Kidney (tissue), 13 donors: ENCODE measurements at regions not wholly inside any gene's neighbourhood (a gene's known extent, or its start where the extent isn't known, plus 50 kb on each side); places are given as distances from the start of the nearest gene placed in this dataset.

Source experiments
- DNase-seq, 5 donors: peaks; one replicate each; pipeline ENCODE4 v3.0.0-alpha.2; 2013 to 2020
- FAIRE-seq: peaks from 2 replicates; lab custom pipeline; 2012; peaks lifted over from hg19 to GRCh38; lab: Jason Lieb, UNC
- H3K27ac ChIP-seq, 2 donors: one replicate each; pipeline ENCODE4 v1.7.0; 2013; ENCODE audit warnings: low read depth in 2 of 2, low read length in 2 of 2, inconsistent platforms in 1 of 2
- H3K27me3 ChIP-seq: one replicate; pipeline ENCODE4 v1.7.1; 2013; ENCODE audit warnings: low read length, inconsistent platforms; ENCODE audit not compliant: control insufficient read depth, insufficient read depth
- H3K36me3 ChIP-seq, 3 donors: one replicate each; pipeline versions ENCODE4 v1.7.0 to v1.7.1; 2013; ENCODE audit warnings: low read length in 3 of 3, control low read depth in 1 of 3, inconsistent platforms in 1 of 3; ENCODE audit not compliant: insufficient read depth in 3 of 3, control insufficient read depth in 2 of 3
- H3K4me1 ChIP-seq, 3 donors: one replicate each; pipeline versions ENCODE4 v1.7.0 to v1.7.1; 2013; ENCODE audit warnings: low read length in 3 of 3, inconsistent platforms in 1 of 3, low read depth in 1 of 3; ENCODE audit not compliant: control insufficient read depth in 2 of 3, insufficient read depth in 2 of 3
- H3K4me3 ChIP-seq, 3 donors: one replicate each; pipeline versions ENCODE4 v1.7.0 to v1.8.1; 2013; ENCODE audit warnings: low read length in 3 of 3, control low read depth in 1 of 3, inconsistent platforms in 1 of 3
- H3K9ac ChIP-seq, 3 donors: one replicate each; pipeline versions ENCODE4 v1.7.0 to v1.7.1; 2013; ENCODE audit warnings: low read length in 3 of 3, control low read depth in 1 of 3, inconsistent platforms in 1 of 3
- H3K9me3 ChIP-seq, 3 donors: one replicate each; pipeline versions ENCODE4 v1.7.0 to v1.7.1; 2013; ENCODE audit warnings: low read length in 3 of 3, control low read depth in 1 of 3, inconsistent platforms in 1 of 3; ENCODE audit not compliant: control insufficient read depth in 2 of 3, insufficient read depth in 1 of 3
- intact Hi-C: fragments of 100-400 bp; cut with DNase I; formaldehyde crosslinking; loops from one replicate; pipeline ENCODE4 v1.11.1; 2022
- TF ChIP-seq, protein P1 (sequence below): IDR thresholded peaks from 3 replicates; pipeline ENCODE4 v1.5.1; 2012; ENCODE audit warnings: mild to moderate bottlenecking, moderate library complexity, borderline replicate concordance; ENCODE audit not compliant: insufficient read depth; ENCODE audit errors: extremely low read depth
- donor health status: control.
- donor health status: control.
- donor health status: control.
- donor health status: control.
- donor health status: control.
- donor health status: DM: yes; HTN: yes; CAD: no.
- donor health status: Normal renal cell carcinoma (clear cell type).

GRCh38 chr7:10875080-10875479 is 98.6 kb upstream of the PHF14 start:
- FAIRE-seq (no peak), DNase-seq (no peak)
- intact Hi-C loops: no loop called here

GRCh38 chr7:10888861-10889260 is 84.8 kb upstream of the PHF14 start:
- FAIRE-seq (no peak), DNase-seq (no peak)
- Histone ChIP-seq H3K4me3 (no peak overlapping the region), H3K9me3 (no peaks in the 10 kb centered on the region), H3K4me1 (no peaks in the 10 kb centered on the region), H3K27me3 (no peaks in the 10 kb centered on the region), H3K36me3 (no peaks in the 10 kb centered on the region), H3K27ac (no peak overlapping the region), H3K9ac (no peak overlapping the region)
- intact Hi-C loops: no loop called here
- TF ChIP-seq, protein P1, sequence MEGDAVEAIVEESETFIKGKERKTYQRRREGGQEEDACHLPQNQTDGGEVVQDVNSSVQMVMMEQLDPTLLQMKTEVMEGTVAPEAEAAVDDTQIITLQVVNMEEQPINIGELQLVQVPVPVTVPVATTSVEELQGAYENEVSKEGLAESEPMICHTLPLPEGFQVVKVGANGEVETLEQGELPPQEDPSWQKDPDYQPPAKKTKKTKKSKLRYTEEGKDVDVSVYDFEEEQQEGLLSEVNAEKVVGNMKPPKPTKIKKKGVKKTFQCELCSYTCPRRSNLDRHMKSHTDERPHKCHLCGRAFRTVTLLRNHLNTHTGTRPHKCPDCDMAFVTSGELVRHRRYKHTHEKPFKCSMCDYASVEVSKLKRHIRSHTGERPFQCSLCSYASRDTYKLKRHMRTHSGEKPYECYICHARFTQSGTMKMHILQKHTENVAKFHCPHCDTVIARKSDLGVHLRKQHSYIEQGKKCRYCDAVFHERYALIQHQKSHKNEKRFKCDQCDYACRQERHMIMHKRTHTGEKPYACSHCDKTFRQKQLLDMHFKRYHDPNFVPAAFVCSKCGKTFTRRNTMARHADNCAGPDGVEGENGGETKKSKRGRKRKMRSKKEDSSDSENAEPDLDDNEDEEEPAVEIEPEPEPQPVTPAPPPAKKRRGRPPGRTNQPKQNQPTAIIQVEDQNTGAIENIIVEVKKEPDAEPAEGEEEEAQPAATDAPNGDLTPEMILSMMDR: no peak

More at GRCh38 chr7:10875080-10875479, 98.6 kb upstream of the PHF14 start:
- Histone ChIP-seq H3K4me3 (no peak overlapping the region), H3K27ac (no peak overlapping the region), H3K36me3 (no peaks in the 10 kb centered on the region), H3K4me1 (no peaks in the 10 kb centered on the region), H3K9me3 (peaks cover 0 to 3% (median 0%) of the 10 kb centered on the region in 3 donors), H3K9ac (no peak overlapping the region), H3K27me3 (no peaks in the 10 kb centered on the region)
- TF ChIP-seq, protein P1: no peak

DNA sequence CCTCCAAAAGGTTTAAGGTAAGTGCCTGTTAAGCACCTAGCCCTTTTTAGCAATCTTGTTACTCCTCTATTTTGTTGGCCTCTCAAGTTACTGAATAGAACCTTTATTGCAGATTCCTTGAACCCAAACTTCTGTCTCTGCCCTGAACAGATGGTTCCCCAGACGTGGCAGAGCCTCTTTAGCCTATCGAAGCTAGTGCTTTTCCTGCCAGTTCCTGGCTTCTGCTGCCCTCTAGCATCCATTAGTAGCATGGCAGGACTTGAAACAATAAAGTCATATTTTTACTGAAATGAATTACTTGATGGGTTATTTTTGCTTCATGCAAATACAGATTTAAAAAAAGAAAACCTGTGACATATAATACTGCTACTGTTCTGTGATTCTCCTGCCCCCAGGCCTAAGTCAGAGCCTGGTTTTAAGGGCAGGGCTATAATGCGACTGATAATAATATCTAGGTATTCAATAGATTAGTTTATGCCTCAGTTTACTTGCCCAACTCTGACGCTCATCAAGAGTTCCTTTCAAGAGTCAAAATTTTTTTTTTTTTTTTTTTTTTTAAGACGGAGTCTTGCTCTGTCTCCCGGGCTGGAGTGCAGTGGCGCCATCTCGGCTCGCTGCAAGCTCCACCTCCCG is 84.3 kb upstream of the PHF14 start:
- Histone ChIP-seq H3K4me3 (no peak overlapping the region), H3K4me1 (no peaks in the 10 kb centered on the region), H3K27me3 (no peaks in the 10 kb centered on the region), H3K9ac (no peak overlapping the region), H3K27ac (no peak overlapping the region), H3K9me3 (no peaks in the 10 kb centered on the region), H3K36me3 (no peaks in the 10 kb centered on the region)
- peak in 3 of 5 donors; percentile 19 to 70 (median 46) for DNase-seq
- TF ChIP-seq, protein P1: peak; percentile 56
- intact Hi-C loops: no loop called here
- FAIRE-seq: no peak
